HCT116 (cell line): ENCODE measurements at regions not wholly inside any gene's neighbourhood (a gene's known extent, or its start where the extent isn't known, plus 50 kb on each side); places are given as distances from the start of the nearest gene placed in this dataset.

Experiments used
- ATAC-seq: fragments of 200-7000 bp; cut with Tn5 transposase; 2 replicates; pipeline ENCODE4 v1.9.1; 2020; ENCODE audit warnings: mild to moderate bottlenecking, moderate library complexity
- BruUV-seq: library from RNA; stranded (reverse); fragments of 400-500 nt; replicated peaks from 2 replicates; lab custom pipeline; 2021; lab: Mats Ljungman, UMichigan
- CTCF ChIA-PET: fragments of 300-600 bp; sonication (Branson Sonifier 250); formaldehyde crosslinking; loops from one replicate; lab custom pipeline; 2021; ENCODE audit warnings: antibody characterized with exemption; lab: Charles Lee
- POLR2A ChIA-PET: fragments of 300-600, 350-600 bp; sonication (Branson Sonifier 250); formaldehyde crosslinking; loops from one replicate; lab custom pipeline; 2021; ENCODE audit warnings: antibody characterized with exemption; lab: Charles Lee
- RAD21 ChIA-PET, 2 experiments: fragments of 300-600 bp; sonication (Branson Sonifier 250); formaldehyde crosslinking; loops; one replicate each; lab custom pipeline; 2023; ENCODE audit warnings: low total read pairs in 2 of 2; ENCODE audit not compliant: uncharacterized antibody in 2 of 2, unreplicated experiment in 2 of 2, low non-redundant PET in 1 of 2; lab: Charles Lee
- DNase-seq: peaks from one replicate; pipeline ENCODE4 v3.0.0-alpha.2; 2010; ENCODE audit warnings: low read depth, low spot score
- H2AFZ ChIP-seq: fragments of 200-600 bp; shearing (Covaris generic), sonication (generic); 2 replicates; pipeline ENCODE4 v1.6.1; 2017; ENCODE audit warnings: low read depth, mixed run types, mixed read lengths, antibody characterized with exemption, low read length; ENCODE audit not compliant: poor library complexity, severe bottlenecking
- H3K27ac ChIP-seq: 2 replicates; pipeline ENCODE4 v1.5.1; 2012; ENCODE audit warnings: low read depth, low read length
- H3K27me3 ChIP-seq: fragments of 200-600 bp; sonication (generic); 2 replicates; pipeline ENCODE4 v1.6.1; 2016; ENCODE audit warnings: mixed run types, low read length, mixed read lengths; ENCODE audit not compliant: insufficient read depth
- H3K36me3 ChIP-seq, 2 experiments: fragments of 200-500 bp in 1 of 2; fragments of 200-600 bp in 1 of 2; sonication (Bioruptor generic) in 1 of 2; sonication (generic) in 1 of 2; 2 replicates each; pipeline versions ENCODE4 v1.5.1 to v1.6.1; 2014 to 2016; ENCODE audit warnings: low read length in 2 of 2, inconsistent platforms in 1 of 2, mixed read lengths in 1 of 2, mixed run types in 1 of 2; ENCODE audit not compliant: insufficient read depth in 2 of 2, control insufficient read depth in 1 of 2
- H3K4me1 ChIP-seq, 2 experiments: fragments of 200-600 bp in 1 of 2; sonication (generic) in 1 of 2; 2 replicates each; pipeline versions ENCODE4 v1.5.1 to v1.6.1; 2012 to 2017; ENCODE audit warnings: low read length in 2 of 2, inconsistent platforms in 1 of 2, mild to moderate bottlenecking in 1 of 2, mixed read lengths in 1 of 2, mixed run types in 1 of 2, moderate library complexity in 1 of 2; ENCODE audit not compliant: insufficient read depth in 2 of 2, control insufficient read depth in 1 of 2
- H3K4me2 ChIP-seq: fragments of 200-600 bp; sonication (generic); 2 replicates; pipeline ENCODE4 v1.6.1; 2017; ENCODE audit warnings: mixed run types, low read length, mixed read lengths
- H3K4me3 ChIP-seq, 2 experiments: fragments of 200-600 bp in 1 of 2; sonication (generic) in 1 of 2; replicated peaks in 1 of 2; 2 replicates each; pipeline ENCODE4 v1.5.1; 2011 to 2016; ENCODE audit warnings: low read length in 2 of 2, control low read depth in 1 of 2, low read depth in 1 of 2, mild to moderate bottlenecking in 1 of 2, mixed read lengths in 1 of 2, mixed run types in 1 of 2
- H3K79me2 ChIP-seq: fragments of 200-600 bp; sonication (generic); 2 replicates; pipeline ENCODE4 v1.6.1; 2017; ENCODE audit warnings: mild to moderate bottlenecking, mixed run types, low read length, moderate library complexity, mixed read lengths; ENCODE audit not compliant: insufficient read depth
- H3K9ac ChIP-seq: fragments of 200-600 bp; sonication (generic); 2 replicates; pipeline ENCODE4 v1.6.1; 2016; ENCODE audit warnings: low read length, mixed read lengths
- H3K9me2 ChIP-seq: fragments of 200-600 bp; sonication (generic), shearing (Covaris generic); 2 replicates; pipeline ENCODE4 v1.6.1; 2017; ENCODE audit warnings: mixed run types, mild to moderate bottlenecking, moderate library complexity; ENCODE audit not compliant: insufficient read depth
- H3K9me3 ChIP-seq, 2 experiments: fragments of 200-500 bp in 1 of 2; fragments of 200-600 bp in 1 of 2; sonication (Bioruptor generic) in 1 of 2; sonication (generic) in 1 of 2; 2 replicates each; pipeline ENCODE4 v1.6.1; 2014 to 2017; ENCODE audit warnings: low read length in 2 of 2, mixed read lengths in 2 of 2, inconsistent platforms in 1 of 2, low read depth in 1 of 2, mild to moderate bottlenecking in 1 of 2, mixed run types in 1 of 2, moderate library complexity in 1 of 2; ENCODE audit not compliant: control insufficient read depth in 1 of 2, insufficient read depth in 1 of 2
- H4K20me1 ChIP-seq: fragments of 200-600 bp; sonication (generic), shearing (Covaris generic); 2 replicates; pipeline ENCODE4 v1.6.1; 2017; ENCODE audit warnings: mixed run types, mild to moderate bottlenecking, moderate library complexity; ENCODE audit not compliant: insufficient read depth
- ATF3 ChIP-seq: IDR thresholded peaks from 2 replicates; pipeline ENCODE4 v1.6.1; 2012
- CEBPB ChIP-seq: IDR thresholded peaks from 2 replicates; pipeline ENCODE4 v1.6.1; 2012; ENCODE audit warnings: low read depth
- CTCF ChIP-seq, 3 experiments: fragments of 200-600 bp in 1 of 3; sonication (generic) in 1 of 3; IDR thresholded peaks in 2 of 3; conservative IDR thresholded peaks in 1 of 3; 2 replicates each; pipeline ENCODE4 v1.5.1; 2012 to 2017; ENCODE audit warnings: low read depth in 2 of 3, low read length in 2 of 3, antibody characterized with exemption in 1 of 3, borderline replicate concordance in 1 of 3, control low read depth in 1 of 3, mild to moderate bottlenecking in 1 of 3, mixed read lengths in 1 of 3, mixed run types in 1 of 3, moderate library complexity in 1 of 3; ENCODE audit not compliant: insufficient read depth in 1 of 3
- EGR1 ChIP-seq: IDR thresholded peaks from 2 replicates; pipeline ENCODE4 v1.6.1; 2012; ENCODE audit warnings: low read depth
- ELF1 ChIP-seq: IDR thresholded peaks from 2 replicates; pipeline ENCODE4 v1.6.1; 2012; ENCODE audit warnings: low read depth, borderline replicate concordance
- EZH2 ChIP-seq: fragments of 200-600 bp; sonication (generic); IDR thresholded peaks from 2 replicates; pipeline ENCODE4 v1.6.1; 2017; ENCODE audit warnings: antibody characterized with exemption, mixed run types
- EZH2phosphoT487 ChIP-seq: fragments of 200-600 bp; IDR thresholded peaks from 2 replicates; pipeline ENCODE4 v1.6.1; 2018; ENCODE audit warnings: antibody characterized with exemption, borderline replicate concordance
- FOSL1 ChIP-seq: IDR thresholded peaks from 2 replicates; pipeline ENCODE4 v1.6.1; 2012; ENCODE audit warnings: low read depth
- JUND ChIP-seq: IDR thresholded peaks from 2 replicates; pipeline ENCODE4 v1.6.1; 2012
- MAX ChIP-seq: IDR thresholded peaks from 2 replicates; pipeline ENCODE4 v1.6.1; 2012
- POLR2A ChIP-seq: IDR thresholded peaks from 2 replicates; pipeline ENCODE4 v1.7.0; 2011; ENCODE audit warnings: borderline replicate concordance; ENCODE audit not compliant: insufficient read depth, insufficient read length; ENCODE audit errors: extremely low read depth
- POLR2AphosphoS5 ChIP-seq: IDR thresholded peaks from 2 replicates; pipeline ENCODE4 v1.6.1; 2011; ENCODE audit warnings: mild to moderate bottlenecking, low read depth, low read length, moderate library complexity
- REST ChIP-seq: IDR thresholded peaks from 2 replicates; pipeline ENCODE4 v1.6.1; 2012; ENCODE audit warnings: low read depth
- SIN3A ChIP-seq: IDR thresholded peaks from 2 replicates; pipeline ENCODE4 v1.6.1; 2012; ENCODE audit warnings: low read depth
- SP1 ChIP-seq: IDR thresholded peaks from 2 replicates; pipeline ENCODE4 v1.6.1; 2012; ENCODE audit warnings: low read depth
- SRF ChIP-seq: IDR thresholded peaks from 2 replicates; pipeline ENCODE4 v1.6.1; 2012; ENCODE audit warnings: low read depth
- TCF7L2 ChIP-seq: IDR thresholded peaks from 2 replicates; pipeline ENCODE4 v1.7.0; 2011; ENCODE audit warnings: borderline replicate concordance, inconsistent platforms; ENCODE audit not compliant: insufficient read depth, insufficient read length; ENCODE audit errors: extremely low read depth
- ZNF274 ChIP-seq: fragments of 200-500 bp; sonication (Bioruptor generic); IDR thresholded peaks from 2 replicates; pipeline ENCODE4 v1.6.1; 2014; ENCODE audit warnings: mild to moderate bottlenecking, low read depth, low read length, inconsistent platforms
- intact Hi-C: fragments of 100-400 bp; cut with micrococcal nuclease; formaldehyde crosslinking; loops from 2 replicates; pipeline ENCODE4 v1.10.0; 2022

- ChIA-PET CTCF (no interaction called here), RAD21 (no interaction called here), POLR2A (no interaction called here)
- ATAC-seq, result no peak
- H3K9me3 ChIP-seq, result no peaks in the 10 kb centered on the region
- H3K4me2 ChIP-seq, result no peak overlapping the region
- no peak overlapping the region for H2AFZ ChIP-seq
- H4K20me1 ChIP-seq, result no peaks in the 10 kb centered on the region
- BruUV-seq, result no TSS peak
- no peak overlapping the region for H3K9ac ChIP-seq
- no peaks in the 10 kb centered on the region for H3K9me2 ChIP-seq
- H3K27ac ChIP-seq, result no peak overlapping the region
- H3K36me3 ChIP-seq, result no peaks in the 10 kb centered on the region
- no peak for DNase-seq
- intact Hi-C loops, result no loop called here
- no peaks in the 10 kb centered on the region for H3K4me1 ChIP-seq
- H3K79me2 ChIP-seq, result no peaks in the 10 kb centered on the region
- TF ChIP-seq EGR1, result no peak
- no peak for TF ChIP-seq CEBPB
- no peak for TF ChIP-seq ATF3
- TF ChIP-seq SIN3A, result no peak
- no peak for TF ChIP-seq SRF
- no peak for TF ChIP-seq POLR2AphosphoS5
- no peak for TF ChIP-seq ZNF274
- TF ChIP-seq SP1, result no peak
- TF ChIP-seq JUND, result no peak
- no peak for TF ChIP-seq ELF1
- TF ChIP-seq POLR2A, result no peak
- TF ChIP-seq TCF7L2, result no peak
- TF ChIP-seq MAX, result no peak
- no peak for TF ChIP-seq CTCF (IDR thresholded peaks at IDR 0.05 in 2 of 3, conservative IDR thresholded peaks at IDR 0.05 in 1 of 3; ENCODE audit: borderline replicate concordance in 1 of 3, insufficient read depth in 1 of 3, low read depth in 2 of 3, low read length in 2 of 3)
- TF ChIP-seq EZH2, result no peak
- TF ChIP-seq FOSL1, result no peak
- no peak for TF ChIP-seq EZH2phosphoT487
- no peak for TF ChIP-seq REST
- TF ChIP-seq, all 23 proteins: peak for 0
- Histone ChIP-seq H3K27me3 (no peaks in the 10 kb centered on the region), H3K4me3 (no peak overlapping the region)
Measured at GRCh38 chr15:95733931-95734330, 596.6 kb upstream of the NR2F2 start.
